Activated CD8-positive, alpha-beta memory T cell treated with anti-CD3 and anti-CD28 coated beads for 36 hours (primary cell): ENCODE measurements at regions not wholly inside any gene's neighbourhood (a gene's known extent, or its start where the extent isn't known, plus 50 kb on each side); places are given as distances from the start of the nearest gene placed in this dataset.
"Not testable (repeated sequence)": the region's sequence is repeated elsewhere in the genome, so short reads cannot be mapped to it uniquely, and the experiment has no call there.

ENCODE experiments used
- CTCF ChIA-PET: fragments of 350-600 bp; sonication (Branson Sonifier 250); formaldehyde crosslinking; loops from one replicate; lab custom pipeline; 2021; ENCODE audit warnings: antibody characterized with exemption; lab: Charles Lee
- POLR2A ChIA-PET: fragments of 350-600 bp; sonication (Branson Sonifier 250); formaldehyde crosslinking; loops from one replicate; lab custom pipeline; 2021; ENCODE audit warnings: antibody characterized with exemption; lab: Charles Lee

DNA sequence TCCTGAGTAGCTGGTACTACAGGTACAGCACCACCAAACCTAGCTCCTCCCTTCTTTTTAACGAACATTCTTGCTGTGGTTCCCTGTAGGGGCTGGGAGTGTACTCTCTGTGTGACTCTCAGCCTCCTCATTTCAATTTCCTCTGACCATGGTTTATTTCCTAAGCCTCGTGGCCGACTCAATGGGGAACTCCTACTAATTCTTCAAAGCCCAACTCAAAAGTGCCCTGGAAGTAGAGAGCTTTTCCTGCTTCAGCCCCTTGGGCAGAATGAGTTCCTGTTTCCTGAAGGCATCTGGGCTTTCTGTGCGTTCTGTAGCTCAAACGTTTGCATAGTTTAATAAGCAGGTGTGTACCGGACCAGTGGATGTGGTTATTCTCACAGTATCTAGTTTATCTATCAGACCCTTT lies 70.9 kb upstream of the ACOT11 start:
- POLR2A ChIA-PET: interaction anchor here (0.6 to 0.7 kb wide), 2 partner anchors 10 to 12 kb away, joined by 3 read pairs; no protein-coding TSS in a partner anchor
- CTCF ChIA-PET: interaction anchor here (1.0 to 1.2 kb wide), 2 partner anchors 12 to 23 kb away, joined by 3 to 4 read pairs; no protein-coding TSS in a partner anchor

DNA sequence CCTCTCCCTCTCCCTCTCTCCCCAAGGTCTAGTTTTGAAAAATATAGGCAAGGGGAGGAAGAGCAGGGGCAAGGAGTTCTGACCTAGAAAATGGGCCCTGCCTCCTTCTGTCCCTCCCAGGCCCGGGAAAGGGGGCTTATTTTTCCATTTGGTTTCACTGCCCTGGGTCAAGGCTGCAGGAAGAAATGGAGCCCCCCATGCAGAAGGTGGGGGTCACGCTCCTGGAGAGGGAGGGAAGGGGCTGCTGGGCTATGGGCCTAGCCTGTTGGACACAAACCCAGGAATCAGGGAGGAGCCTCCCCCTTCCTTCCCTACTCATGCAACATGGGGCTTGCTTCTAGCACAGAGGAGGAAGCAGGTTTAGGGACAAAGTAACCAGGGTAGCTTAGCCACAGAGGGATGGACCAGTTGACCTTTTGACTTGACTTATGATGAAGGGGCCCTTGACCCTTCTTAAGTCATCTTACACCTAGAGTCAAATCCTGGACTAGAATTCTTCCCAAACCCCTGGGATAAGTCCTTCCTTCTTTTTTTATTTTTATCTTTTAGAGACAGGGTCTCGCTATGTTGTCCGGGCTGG lies 70.4 kb upstream of the SSBP3 start:
- ChIA-PET POLR2A (no interaction called here), CTCF (interaction anchor here (1.0 to 1.2 kb wide), 2 partner anchors 13 to 23 kb away, joined by 3 to 4 read pairs; no protein-coding TSS in a partner anchor)

DNA sequence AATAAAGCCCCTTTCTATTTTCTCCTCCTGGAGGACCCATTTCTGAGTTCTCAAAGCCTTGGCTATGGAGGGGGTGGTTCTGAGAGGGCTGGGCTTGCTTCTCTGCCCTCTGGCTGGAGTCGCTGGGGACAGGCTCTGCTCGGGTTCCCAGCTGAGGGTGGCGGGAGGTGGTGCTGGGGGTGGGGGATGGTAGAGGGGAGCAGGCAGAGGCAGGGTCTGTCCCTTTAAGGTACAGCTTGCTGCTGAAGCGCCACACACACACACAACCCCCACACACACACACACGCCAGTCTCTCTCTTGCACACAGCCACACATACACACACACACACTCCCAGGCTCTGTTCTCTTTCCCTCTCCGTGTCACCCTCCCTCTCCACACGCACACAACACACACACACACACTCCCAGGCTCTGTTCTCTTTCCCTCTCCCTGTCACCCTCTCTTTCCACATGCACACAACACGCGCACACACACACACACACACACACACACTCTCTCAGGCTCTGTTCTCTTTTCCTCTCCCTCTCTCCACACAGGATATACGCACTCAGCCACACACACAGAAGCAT lies 69.8 kb upstream of the SSBP3 start:
- ChIA-PET CTCF (interaction anchor here (1.1 kb wide), 1 partner anchor 27 kb away, joined by 3 read pairs; no protein-coding TSS in a partner anchor), POLR2A (interaction anchor here (0.6 kb wide), 1 partner anchor 59 kb away, joined by 4 read pairs; no protein-coding TSS in a partner anchor)

DNA sequence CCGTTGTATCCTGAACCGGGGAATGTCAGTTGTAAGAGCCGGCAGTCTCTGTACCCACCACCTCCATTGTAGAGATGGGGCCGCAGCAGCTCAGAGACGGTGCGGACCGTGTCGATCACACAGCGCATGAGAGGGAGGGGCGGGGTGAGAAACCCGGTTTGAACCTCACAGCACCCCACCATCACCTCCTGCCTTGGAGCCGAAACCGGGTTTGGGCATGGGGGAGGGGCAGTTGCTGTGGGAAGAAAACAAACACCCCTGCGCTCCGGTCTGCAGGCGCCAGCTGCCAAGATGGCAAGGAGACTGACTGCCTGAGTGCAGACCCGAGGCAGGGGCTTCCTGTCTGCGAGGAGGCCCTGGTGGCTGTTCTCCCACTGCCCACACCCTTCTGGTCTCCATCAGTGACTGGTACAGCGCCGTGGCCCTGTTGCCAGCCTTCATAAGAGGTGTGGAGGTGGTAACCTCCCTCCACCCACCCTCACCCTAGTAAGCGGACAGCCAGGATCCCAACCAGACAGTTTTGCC lies 69.2 kb upstream of the SSBP3 start:
- POLR2A ChIA-PET: interaction anchor here (0.6 kb wide), 1 partner anchor 58 kb away, joined by 4 read pairs; no protein-coding TSS in a partner anchor
- CTCF ChIA-PET: interaction anchor here (0.7 to 2.0 kb wide), 3 partner anchors 11 to 587 kb away, joined by 3 to 4 read pairs (median 3); no protein-coding TSS in a partner anchor

DNA sequence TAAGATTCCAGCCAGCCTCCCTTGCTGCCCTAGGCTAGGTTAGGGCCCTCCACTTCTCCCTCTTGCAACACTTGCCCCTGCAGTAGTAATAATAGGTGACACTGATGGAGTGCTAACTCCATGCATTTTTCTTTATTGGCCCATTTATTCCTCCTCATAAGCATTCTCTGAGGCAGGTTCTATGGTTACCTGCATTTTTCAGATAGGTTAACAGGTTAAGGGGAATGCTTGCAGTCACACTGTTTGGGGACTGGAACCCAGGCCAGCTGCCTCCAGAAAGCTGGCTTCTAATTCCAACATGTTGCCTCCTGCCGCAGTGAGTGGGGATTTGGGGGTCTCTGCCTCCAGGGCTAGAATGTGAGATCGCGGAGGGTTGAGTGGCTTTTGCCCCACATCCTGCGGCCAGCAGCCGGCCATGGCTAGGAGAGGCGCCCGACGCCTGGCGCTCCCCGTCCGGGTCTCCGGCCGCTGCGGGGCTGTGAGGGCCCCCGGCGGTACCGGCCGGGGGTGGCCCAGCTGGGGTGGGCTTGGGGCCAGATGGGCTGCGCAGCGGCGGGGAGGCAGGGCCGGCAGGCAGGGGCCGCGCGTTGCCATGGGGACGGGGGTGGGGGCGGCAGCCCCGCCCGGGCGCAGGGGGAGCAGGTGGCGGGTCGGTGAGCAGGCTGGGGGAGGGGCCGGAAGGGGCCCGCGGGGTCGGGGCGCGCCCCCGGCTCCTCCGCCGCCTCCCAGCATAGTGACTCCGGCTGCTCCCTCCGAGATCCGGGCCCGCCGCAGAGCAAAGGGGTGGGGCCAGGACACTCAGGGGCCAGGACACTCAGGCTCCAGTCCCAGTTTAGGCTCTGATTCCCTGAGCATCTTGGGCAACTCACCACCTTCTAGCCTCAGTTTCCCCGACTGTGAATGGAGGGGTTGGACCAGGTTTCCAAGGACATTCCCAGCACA lies 68.4 kb upstream of the SSBP3 start:
- ChIA-PET CTCF (interaction anchor here (0.7 to 2.3 kb wide), 4 partner anchors 10 to 587 kb away, joined by 3 to 10 read pairs (median 4); no protein-coding TSS in a partner anchor), POLR2A (no interaction called here)

DNA sequence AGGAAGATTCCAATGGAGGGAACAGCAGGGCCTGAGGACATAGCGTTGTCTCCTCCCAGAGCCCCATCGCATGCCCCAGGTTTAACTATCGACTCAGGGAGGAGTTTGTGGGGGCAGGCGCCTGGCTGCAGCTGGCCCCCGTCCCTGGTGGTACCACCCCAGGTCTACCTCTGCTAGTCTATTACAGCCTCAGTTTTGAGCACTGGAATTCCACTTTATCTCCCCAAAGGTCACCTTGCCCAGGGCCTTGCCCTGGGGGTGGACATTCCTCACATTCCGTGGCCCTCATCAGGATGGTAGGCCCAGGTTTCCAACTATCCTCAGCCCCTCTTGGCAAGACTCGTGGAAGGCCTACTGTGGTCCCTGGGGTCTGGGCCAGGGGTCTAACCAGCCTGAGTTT lies 65.4 kb upstream of the SSBP3 start:
- POLR2A ChIA-PET: interaction anchor here (0.6 kb wide), 1 partner anchor 44 kb away, joined by 4 read pairs; no protein-coding TSS in a partner anchor
- CTCF ChIA-PET: interaction anchor here (1.1 kb wide), 1 partner anchor 15 kb away, joined by 3 read pairs; no protein-coding TSS in a partner anchor

DNA sequence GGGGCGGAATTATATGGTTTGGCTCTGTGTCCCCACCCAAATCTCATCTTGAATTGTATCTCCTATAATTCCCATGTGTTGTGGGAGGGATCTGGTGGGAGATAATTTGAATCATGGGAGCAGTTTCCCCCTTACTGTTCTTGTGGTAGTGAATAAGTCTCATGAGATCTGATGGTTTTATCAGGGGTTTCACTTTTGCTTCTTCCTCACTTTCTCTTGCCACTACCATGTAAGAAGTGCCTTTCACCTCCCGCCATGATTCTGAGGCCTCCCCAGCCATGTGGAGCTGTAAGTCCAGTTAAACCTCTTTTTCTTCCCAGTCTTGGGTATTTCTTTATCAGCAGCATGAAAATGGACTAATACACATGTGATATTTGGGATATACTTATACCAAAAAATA lies 63.2 kb upstream of the SSBP3 start:
- POLR2A ChIA-PET, CTCF ChIA-PET: not testable (repeated sequence)

DNA sequence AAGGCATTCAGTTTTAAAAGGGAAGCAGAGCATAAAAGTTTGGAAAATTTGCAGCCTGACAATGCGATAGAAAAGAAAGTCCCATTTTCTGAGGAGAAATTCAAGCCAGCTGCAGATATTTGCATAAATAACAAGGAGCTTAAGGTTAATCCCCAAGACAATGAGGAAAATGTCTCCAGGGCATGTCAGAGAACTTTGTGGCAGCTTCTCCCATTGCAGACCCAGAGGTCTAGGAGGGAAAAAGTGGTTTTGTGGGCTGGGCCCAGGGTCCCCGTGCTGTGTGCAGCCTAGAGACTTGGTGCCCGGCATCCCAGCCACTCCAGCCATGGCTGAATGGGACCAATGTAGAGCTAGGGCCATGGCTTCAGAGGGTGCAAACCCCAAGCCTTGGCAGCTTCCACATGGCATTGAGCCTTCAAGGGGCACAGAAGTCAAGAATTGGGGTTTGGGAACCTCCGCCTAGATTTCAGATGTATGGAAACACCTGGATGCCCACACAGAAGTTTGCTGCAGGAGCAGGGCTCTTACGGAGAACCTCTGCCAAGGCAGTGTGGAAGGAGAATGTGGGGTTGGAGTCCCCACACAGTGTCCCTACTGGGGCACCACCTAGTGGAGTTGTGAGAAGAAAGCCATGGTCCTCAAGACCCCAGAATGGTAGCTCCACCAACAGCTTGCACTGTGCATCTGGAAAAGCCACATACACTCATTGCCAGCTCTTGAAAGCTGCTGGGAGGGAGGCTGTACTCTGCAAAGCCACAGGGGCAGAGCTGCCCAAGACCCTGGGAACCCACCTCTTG lies 62.3 kb upstream of the SSBP3 start:
- CTCF ChIA-PET, POLR2A ChIA-PET: not testable (repeated sequence)

DNA sequence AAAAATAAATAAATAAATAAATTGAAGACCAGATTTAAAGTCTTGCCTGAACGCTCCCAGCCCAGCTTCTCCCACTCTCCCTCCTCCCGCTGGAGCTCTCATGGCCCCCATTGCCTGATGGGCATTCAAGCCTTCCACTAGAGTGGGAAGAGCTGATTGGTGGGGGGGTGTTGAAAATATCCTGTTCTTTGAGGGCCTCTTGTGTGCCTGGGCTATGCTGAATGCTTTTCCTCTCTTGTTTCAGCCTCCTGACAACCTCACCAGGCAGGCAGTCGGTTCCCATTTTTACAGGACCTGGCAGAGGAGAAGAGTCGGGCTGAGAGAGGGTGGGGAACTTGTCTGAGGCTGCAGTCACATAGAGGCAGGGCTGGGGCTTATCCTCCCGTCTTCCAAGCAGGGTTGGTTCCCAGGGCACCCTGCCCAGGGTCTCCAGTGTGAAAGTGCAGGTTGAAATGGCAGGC lies 59.2 kb upstream of the SSBP3 start:
- ChIA-PET CTCF (interaction anchor here (1.1 to 1.5 kb wide), 2 partner anchors 9 to 23 kb away, joined by 3 to 4 read pairs; no protein-coding TSS in a partner anchor), POLR2A (interaction anchor here (0.8 kb wide), 2 partner anchors 12 to 265 kb away, joined by 3 read pairs; no protein-coding TSS in a partner anchor)

DNA sequence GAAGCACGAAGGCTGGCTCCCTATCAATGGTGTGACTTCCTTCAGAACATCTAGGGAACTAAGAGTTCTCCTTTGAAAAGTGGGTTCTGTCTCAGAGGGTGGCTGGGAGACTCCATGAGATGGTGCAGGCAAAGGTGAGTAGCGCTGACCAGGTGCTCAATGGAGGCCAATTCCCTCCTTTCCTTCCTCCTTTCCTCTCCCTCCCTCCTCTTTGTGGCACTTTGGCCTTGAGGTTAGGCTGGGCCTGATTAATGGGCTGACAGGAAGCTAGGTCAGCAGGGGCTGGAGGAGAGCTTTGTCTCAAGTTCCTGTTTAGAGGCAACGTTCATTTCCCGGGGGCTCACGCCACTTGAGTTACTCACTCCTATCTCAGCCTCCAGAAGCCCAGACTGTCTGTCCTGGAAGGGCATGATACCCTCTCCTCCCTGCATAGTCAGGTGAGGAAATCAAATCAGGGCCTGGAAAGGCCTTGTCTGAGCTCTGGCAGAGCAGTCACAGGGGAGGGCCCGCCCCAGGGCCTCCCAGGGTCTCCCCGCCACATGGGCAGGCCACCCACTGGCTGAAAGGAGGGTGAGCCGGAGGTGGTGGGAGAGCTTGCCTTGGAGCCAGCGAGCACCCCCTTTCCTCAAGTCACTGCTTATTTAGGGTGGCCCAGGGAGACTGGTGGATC lies 58.4 kb upstream of the SSBP3 start:
- POLR2A ChIA-PET: interaction anchor here (0.8 kb wide), 2 partner anchors 13 to 264 kb away, joined by 3 read pairs; no protein-coding TSS in a partner anchor

DNA sequence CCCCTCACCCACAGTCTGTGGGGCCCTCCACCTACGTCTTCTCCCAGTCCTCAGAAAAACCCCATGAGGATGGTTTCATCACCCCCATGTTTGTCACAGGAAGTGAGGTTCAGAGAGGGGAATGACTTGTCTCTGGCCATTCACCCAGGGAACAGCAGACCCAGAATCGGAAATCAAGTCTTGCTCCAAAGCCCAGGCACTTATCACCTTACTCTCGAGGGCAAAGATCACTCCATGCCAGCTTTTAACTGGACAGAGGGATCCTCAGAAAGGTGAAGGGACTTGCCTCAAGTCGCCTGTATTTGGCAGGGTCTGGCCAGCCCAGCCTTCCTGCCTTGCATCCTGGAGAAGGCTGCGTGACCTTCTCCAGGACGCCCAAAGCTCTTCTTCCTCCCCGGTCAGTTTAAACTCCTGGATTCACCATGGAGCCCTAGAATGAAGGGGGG lies 57.9 kb upstream of the SSBP3 start:
- ChIA-PET POLR2A (no interaction called here), CTCF (interaction anchor here (0.9 to 1.5 kb wide), 4 partner anchors 10 to 25 kb away, joined by 3 to 4 read pairs (median 4); no protein-coding TSS in a partner anchor)

More for the DNA sequence above, 58.4 kb upstream of the SSBP3 start:
- CTCF ChIA-PET: interaction anchor here (1.1 to 1.5 kb wide), 3 partner anchors 10 to 24 kb away, joined by 3 to 4 read pairs (median 3); no protein-coding TSS in a partner anchor

DNA sequence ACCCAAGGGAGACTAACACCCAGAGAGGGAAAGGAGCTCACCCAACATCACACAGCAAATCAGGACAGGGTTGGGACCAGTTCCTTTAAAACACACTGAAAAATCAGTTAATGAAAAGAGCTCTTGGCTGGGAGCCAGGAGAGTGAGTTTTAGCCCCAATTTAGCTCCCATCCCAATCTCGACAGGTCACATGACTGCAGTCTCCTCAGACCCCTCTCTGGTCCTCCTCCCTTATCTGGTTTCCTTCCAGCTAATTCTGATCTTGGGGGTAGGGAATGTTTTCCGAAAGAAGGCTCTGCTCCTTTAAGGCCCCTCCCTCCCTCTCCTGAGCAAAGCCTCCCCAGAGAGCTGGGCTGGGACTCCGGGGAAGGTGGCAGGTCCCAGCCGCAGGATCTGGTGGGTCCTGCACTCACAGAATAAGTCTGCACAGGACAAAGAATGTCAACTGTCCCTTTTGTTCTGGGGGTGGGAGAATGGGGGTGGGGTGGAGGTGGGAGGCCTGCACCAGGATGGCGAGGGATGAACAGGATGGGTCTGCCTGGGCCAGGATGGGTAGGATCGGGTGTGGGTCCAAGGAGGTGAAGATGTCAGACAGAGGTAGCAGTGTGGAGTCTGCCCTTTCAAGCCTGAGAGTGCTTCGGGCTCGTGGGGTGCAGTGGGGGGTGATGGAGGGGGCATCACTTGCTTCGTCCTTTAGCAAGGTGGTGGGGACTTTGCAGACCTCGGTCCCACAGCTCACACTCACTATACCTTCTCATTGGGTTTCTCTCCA lies 57.3 kb upstream of the SSBP3 start:
- CTCF ChIA-PET: interaction anchor here (0.9 to 1.3 kb wide), 2 partner anchors 17 to 26 kb away, joined by 3 to 4 read pairs; no protein-coding TSS in a partner anchor
- POLR2A ChIA-PET: no interaction called here

DNA sequence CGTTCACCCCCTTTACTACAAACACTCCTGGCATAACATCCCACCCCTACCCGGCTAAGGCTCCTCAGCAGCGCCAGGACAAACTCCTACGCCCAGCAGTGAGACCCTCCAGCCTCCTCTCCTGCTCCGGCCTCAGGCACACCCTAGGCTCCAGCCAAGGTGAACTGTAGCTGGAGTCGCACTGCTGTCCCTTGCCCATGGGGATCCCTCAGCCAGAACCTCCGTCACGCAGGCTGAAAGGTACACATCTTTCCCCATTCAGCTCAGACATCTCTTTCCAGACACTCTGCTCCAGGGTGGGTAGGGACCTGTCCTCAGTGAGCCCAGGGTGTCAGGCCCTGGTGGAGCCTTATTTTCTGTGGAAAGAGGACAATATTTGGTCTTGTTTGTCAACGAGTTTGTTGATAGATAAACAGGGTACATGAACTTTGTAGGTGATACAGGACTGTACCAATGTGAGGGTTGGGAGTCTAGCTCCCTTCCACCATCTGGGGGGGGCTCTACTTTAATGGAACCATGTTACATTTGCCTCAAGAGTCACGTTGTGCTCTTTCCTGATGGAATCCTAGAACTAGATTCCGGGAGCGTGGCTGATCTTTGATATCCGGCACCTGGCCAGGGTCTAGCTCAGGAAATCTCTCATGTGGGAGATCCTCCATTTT lies 56.5 kb upstream of the SSBP3 start:
- CTCF ChIA-PET: no interaction called here
- POLR2A ChIA-PET: no interaction called here

DNA sequence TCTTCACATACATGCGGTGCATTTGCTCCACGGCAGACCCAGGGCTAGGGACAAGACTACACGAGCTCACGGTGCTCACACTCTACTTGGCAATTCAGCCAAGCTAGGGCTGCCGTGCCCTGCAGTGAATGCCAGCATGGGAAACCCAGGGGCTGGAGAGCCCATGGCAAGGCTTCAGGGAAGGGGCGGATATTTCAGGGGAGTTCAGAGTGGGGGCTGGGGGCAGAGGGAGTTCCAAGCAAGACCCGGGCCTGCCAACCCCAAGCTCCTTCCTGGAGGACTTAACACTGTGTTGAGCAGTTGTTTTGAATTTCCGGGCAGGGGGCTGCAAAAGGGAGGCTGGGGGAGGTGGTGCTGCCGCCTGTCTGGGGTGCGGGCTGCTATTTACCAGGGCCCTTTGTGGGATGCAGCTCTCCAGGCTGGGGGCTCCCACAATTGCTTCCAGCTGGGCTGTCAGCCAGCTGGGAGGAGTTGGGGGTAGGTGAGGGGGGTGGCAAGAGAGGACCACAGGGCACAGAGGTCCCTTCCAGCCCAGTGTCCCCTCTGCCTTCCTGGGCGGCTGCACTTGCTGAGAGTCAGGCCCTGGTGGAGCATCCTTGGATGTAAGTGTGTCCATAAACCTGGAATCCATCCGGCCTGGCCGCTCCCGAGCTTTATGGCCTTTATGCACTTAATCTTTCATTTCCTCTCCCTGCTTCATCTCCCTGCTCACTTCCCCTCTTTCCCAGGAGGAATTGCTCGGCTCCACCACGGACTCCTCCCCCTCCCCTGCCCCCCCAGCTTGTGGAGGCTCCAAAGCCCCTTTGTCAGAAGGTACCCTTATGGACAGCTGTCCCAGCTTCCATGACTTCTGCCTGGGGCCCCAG lies 55.8 kb upstream of the SSBP3 start:
- POLR2A ChIA-PET: no interaction called here
- CTCF ChIA-PET: interaction anchor here (0.6 kb wide), 2 partner anchors 10 to 373 kb away, joined by 3 to 5 read pairs; no protein-coding TSS in a partner anchor

DNA sequence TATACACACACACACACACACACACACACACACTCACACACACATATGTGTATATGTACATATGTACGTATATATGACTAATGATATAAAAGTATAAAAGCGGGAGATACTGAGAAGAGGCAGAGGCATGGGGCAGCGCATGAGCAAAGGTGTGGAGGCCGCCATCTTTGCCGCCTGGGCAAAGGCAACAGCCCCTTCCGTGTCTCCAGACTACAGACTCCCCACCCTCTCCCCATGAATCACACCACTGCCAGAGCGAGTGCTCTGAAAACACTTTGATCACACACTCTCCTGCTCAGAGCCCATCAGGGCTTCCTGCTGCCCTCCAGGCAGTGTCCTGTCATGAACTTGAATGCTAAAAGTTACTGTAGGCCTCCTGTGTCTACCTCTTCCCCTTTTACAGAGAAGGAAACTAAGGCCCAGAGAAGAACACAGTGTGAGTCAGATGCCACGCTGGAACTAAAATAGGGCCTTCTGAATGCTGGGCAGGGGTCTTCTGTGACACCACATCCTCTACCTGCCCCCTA lies 54.7 kb upstream of the SSBP3 start:
- ChIA-PET POLR2A (no interaction called here), CTCF (interaction anchor here (1.0 kb wide), 1 partner anchor 27 kb away, joined by 3 read pairs; no protein-coding TSS in a partner anchor)
